Loucy (cell line): ENCODE measurements at regions not wholly inside any gene's neighbourhood (a gene's known extent, or its start where the extent isn't known, plus 50 kb on each side); places are given as distances from the start of the nearest gene placed in this dataset.
A peak's percentile ranks its signal among the peaks of the same experiment; 100 is the strongest.

Experiments
- H2AFZ ChIP-seq: fragments of 200-600 bp; sonication (generic); 2 replicates; pipeline ENCODE4 v1.6.0; 2016; ENCODE audit warnings: antibody characterized with exemption, mild to moderate bottlenecking, low read length, moderate library complexity
- H3F3A ChIP-seq: fragments of 200-600 bp; 2 replicates; pipeline ENCODE4 v1.6.0; 2016; ENCODE audit warnings: antibody characterized with exemption, low read depth, mild to moderate bottlenecking
- H3K27me3 ChIP-seq: fragments of 200-600 bp; sonication (generic); 2 replicates; pipeline ENCODE4 v1.6.1; 2014; ENCODE audit warnings: low read length, mild to moderate bottlenecking; ENCODE audit not compliant: insufficient read depth, poor library complexity, severe bottlenecking
- H3K36me3 ChIP-seq: fragments of 200-600 bp; sonication (generic); 2 replicates; pipeline ENCODE4 v1.6.1; 2016; ENCODE audit warnings: low read length; ENCODE audit not compliant: insufficient read depth
- H3K4me1 ChIP-seq: fragments of 200-600 bp; sonication (generic); 2 replicates; pipeline ENCODE4 v1.5.1; 2014; ENCODE audit warnings: low read length, mild to moderate bottlenecking; ENCODE audit not compliant: insufficient read depth, poor library complexity, severe bottlenecking
- H3K4me2 ChIP-seq: fragments of 200-600 bp; sonication (generic); 2 replicates; pipeline ENCODE4 v1.6.0; 2014; ENCODE audit warnings: antibody characterized with exemption, low read length, low read depth, mild to moderate bottlenecking; ENCODE audit not compliant: poor library complexity, severe bottlenecking
- H3K4me3 ChIP-seq: fragments of 200-600 bp; sonication (generic); 2 replicates; pipeline ENCODE4 v1.5.1; 2014; ENCODE audit warnings: low read length, mild to moderate bottlenecking, mixed read lengths; ENCODE audit not compliant: poor library complexity, severe bottlenecking
- H3K79me2 ChIP-seq: fragments of 200-600 bp; sonication (generic); 2 replicates; pipeline ENCODE4 v1.6.1; 2014; ENCODE audit warnings: low read length; ENCODE audit not compliant: insufficient read depth
- H3K9ac ChIP-seq: fragments of 200-600 bp; sonication (generic); 2 replicates; pipeline ENCODE4 v1.6.0; 2014; ENCODE audit warnings: mild to moderate bottlenecking, low read depth, low read length, moderate library complexity; ENCODE audit not compliant: poor library complexity, severe bottlenecking
- H3K9me2 ChIP-seq: fragments of 200-600 bp; sonication (generic); replicated peaks from 2 replicates; pipeline ENCODE4 v1.6.1; 2016; ENCODE audit warnings: low read depth, low read length, mixed read lengths
- H3K9me3 ChIP-seq: fragments of 200-600 bp; sonication (generic); 2 replicates; pipeline ENCODE4 v1.6.1; 2014; ENCODE audit warnings: mild to moderate bottlenecking, antibody characterized with exemption, low read length, low read depth; ENCODE audit not compliant: insufficient read depth
- H4K20me1 ChIP-seq: fragments of 200-600 bp; sonication (generic); 2 replicates; pipeline ENCODE4 v1.6.0; 2014; ENCODE audit warnings: antibody characterized with exemption, low read length, mild to moderate bottlenecking; ENCODE audit not compliant: insufficient read depth, poor library complexity, severe bottlenecking
- CTCF ChIP-seq: fragments of 200-600 bp; sonication (generic); conservative IDR thresholded peaks from 2 replicates; pipeline ENCODE4 v1.5.1; 2014; ENCODE audit warnings: mild to moderate bottlenecking, antibody characterized with exemption, low read length
- EZH2phosphoT487 ChIP-seq: fragments of 200-600 bp; IDR thresholded peaks from 2 replicates; pipeline ENCODE4 v1.6.1; 2018; ENCODE audit warnings: antibody characterized with exemption, mild to moderate bottlenecking, moderate library complexity, borderline replicate concordance

GRCh38 chr15:58355973-58356372 is 75.8 kb upstream of the LIPC start:
- no peaks in the 10 kb centered on the region for H3K36me3 ChIP-seq
- TF ChIP-seq EZH2phosphoT487 (no peak), CTCF (no peak)
- 0 out of 2 replicates have a peak overlapping the region, but pooled peaks have one; percentile 42 for H2AFZ ChIP-seq

GRCh38 chr15:58357529-58358476 is 74.0 kb upstream of the LIPC start:
- no peak for TF ChIP-seq CTCF
- TF ChIP-seq EZH2phosphoT487 = no peak

More at GRCh38 chr15:58355973-58356372, 75.8 kb upstream of the LIPC start:
- Histone ChIP-seq H3K4me2 (peak overlapping the region; percentile 31), H3K9me3 (no peaks in the 10 kb centered on the region), H3F3A (0 out of 2 replicates have a peak, but pooled peaks cover 3% of the 10 kb centered on the region), H3K9me2 (no peaks in the 10 kb centered on the region), H3K9ac (peak overlapping the region; percentile 29), H3K4me1 (peaks cover 33% of the 10 kb centered on the region), H3K4me3 (no peak overlapping the region), H3K27me3 (no peaks in the 10 kb centered on the region), H4K20me1 (no peaks in the 10 kb centered on the region), H3K79me2 (no peaks in the 10 kb centered on the region)

GRCh38 chr15:58360421-58361090 is 71.2 kb upstream of the LIPC start:
- H3K36me3 ChIP-seq = no peaks in the 10 kb centered on the region
- H3K4me3 ChIP-seq = no peak overlapping the region
- no peaks in the 10 kb centered on the region for H4K20me1 ChIP-seq
- H3F3A ChIP-seq = 0 out of 2 replicates have a peak, but pooled peaks cover 3% of the 10 kb centered on the region
- no peaks in the 10 kb centered on the region for H3K79me2 ChIP-seq
- no peaks in the 10 kb centered on the region for H3K27me3 ChIP-seq
- H3K4me2 ChIP-seq = no peak overlapping the region
- no peak overlapping the region for H2AFZ ChIP-seq
- no peaks in the 10 kb centered on the region for H3K9me2 ChIP-seq
- no peaks in the 10 kb centered on the region; the same call in 1 of the 2 replicates for H3K9me3 ChIP-seq
- TF ChIP-seq CTCF (no peak), EZH2phosphoT487 (no peak)
- H3K4me1 ChIP-seq = peaks cover 40% of the 10 kb centered on the region
- no peak overlapping the region for H3K9ac ChIP-seq

More at GRCh38 chr15:58357529-58358476, 74.0 kb upstream of the LIPC start:
- no peaks in the 10 kb centered on the region for H3K79me2 ChIP-seq
- 0 out of 2 replicates have a peak, but pooled peaks cover 3% of the 10 kb centered on the region for H3F3A ChIP-seq
- no peaks in the 10 kb centered on the region for H3K9me3 ChIP-seq
- H4K20me1 ChIP-seq = no peaks in the 10 kb centered on the region
- H3K4me1 ChIP-seq = peaks cover 40% of the 10 kb centered on the region
- no peaks in the 10 kb centered on the region for H3K9me2 ChIP-seq
- peak overlapping the region; percentile 18; the same call in 1 of the 2 replicates for H2AFZ ChIP-seq
- H3K9ac ChIP-seq = no peak overlapping the region
- no peaks in the 10 kb centered on the region for H3K27me3 ChIP-seq
- no peaks in the 10 kb centered on the region for H3K36me3 ChIP-seq
- H3K4me2 ChIP-seq = no peak overlapping the region
- H3K4me3 ChIP-seq = no peak overlapping the region
